ENCODE measurements at regions not wholly inside any gene's neighbourhood (a gene's known extent, or its start where the extent isn't known, plus 50 kb on each side); places are given as distances from the start of the nearest gene placed in this dataset.
A peak's percentile ranks its signal among the peaks of the same experiment; 100 is the strongest.

GRCh38 chr11:44409558-44410236, 99.8 kb upstream of the ALX4 start:
- DNase-seq (ENCODE audit: low read depth in 1 of 2, low spot score in 2 of 2) = no peak
- no peaks in the 10 kb centered on the region; the same call in none of the 2 replicates for H3K27me3 ChIP-seq (replicated peaks)
- no peak overlapping the region for H3K27ac ChIP-seq
- H3K36me3 ChIP-seq = no peaks in the 10 kb centered on the region
- H3K4me1 ChIP-seq (replicated peaks) = no peaks in the 10 kb centered on the region
- H3K4me3 ChIP-seq = no peak overlapping the region
- H3K9me3 ChIP-seq (replicated peaks) = no peaks in the 10 kb centered on the region

- Histone ChIP-seq H3K9me3 (replicated peaks) (no peaks in the 10 kb centered on the region), H3K27me3 (replicated peaks) (peaks cover 10% of the 10 kb centered on the region), H3K4me1 (replicated peaks) (no peaks in the 10 kb centered on the region), H3K36me3 (no peaks in the 10 kb centered on the region), H3K27ac (no peak overlapping the region), H3K4me3 (no peak overlapping the region)
- peak in 1 of 2 experiments; percentile 25 for DNase-seq (ENCODE audit: low read depth in 1 of 2, low spot score in 2 of 2)
Measured at GRCh38 chr11:44416776-44417175, 106.8 kb upstream of the ALX4 start.

GRCh38 chr11:44417731-44418455, 108.0 kb upstream of the ALX4 start:
- no peaks in the 10 kb centered on the region for H3K4me1 ChIP-seq (replicated peaks)

GRCh38 chr11:44418456-44418830, 108.5 kb upstream of the ALX4 start:
- Histone ChIP-seq H3K27me3 (replicated peaks) (peaks cover 10% of the 10 kb centered on the region), H3K9me3 (replicated peaks) (no peaks in the 10 kb centered on the region), H3K4me1 (replicated peaks) (no peaks in the 10 kb centered on the region), H3K27ac (no peak overlapping the region), H3K4me3 (no peak overlapping the region), H3K36me3 (no peaks in the 10 kb centered on the region)
- DNase-seq (ENCODE audit: low read depth in 1 of 2, low spot score in 2 of 2) = peak in 1 of 2 experiments; percentile 27

More at GRCh38 chr11:44417731-44418455, 108.0 kb upstream of the ALX4 start:
- no peaks in the 10 kb centered on the region for H3K9me3 ChIP-seq (replicated peaks)
- H3K27me3 ChIP-seq (replicated peaks) = peaks cover 10% of the 10 kb centered on the region
- DNase-seq (ENCODE audit: low read depth in 1 of 2, low spot score in 2 of 2) = peak in 1 of 2 experiments; percentile 40
- H3K27ac ChIP-seq = no peak overlapping the region
- H3K36me3 ChIP-seq = no peaks in the 10 kb centered on the region
- H3K4me3 ChIP-seq = no peak overlapping the region

GRCh38 chr11:44421090-44421675, 111.2 kb upstream of the ALX4 start:
- no peak for DNase-seq (ENCODE audit: low read depth in 1 of 2, low spot score in 2 of 2)
- no peak overlapping the region for H3K27ac ChIP-seq
- no peak overlapping the region for H3K4me3 ChIP-seq
- peaks cover 7% of the 10 kb centered on the region for H3K27me3 ChIP-seq (replicated peaks)
- no peaks in the 10 kb centered on the region for H3K4me1 ChIP-seq (replicated peaks)
- no peaks in the 10 kb centered on the region for H3K9me3 ChIP-seq (replicated peaks)
- H3K36me3 ChIP-seq = no peaks in the 10 kb centered on the region

GRCh38 chr11:44423289-44423688, 113.3 kb upstream of the ALX4 start:
- H3K27me3 ChIP-seq (replicated peaks) = peaks cover 7% of the 10 kb centered on the region
- H3K4me1 ChIP-seq (replicated peaks) = no peaks in the 10 kb centered on the region
- H3K36me3 ChIP-seq = no peaks in the 10 kb centered on the region
- DNase-seq (ENCODE audit: low read depth in 1 of 2, low spot score in 2 of 2) = peak in 1 of 2 experiments; percentile 36
- H3K27ac ChIP-seq = no peak overlapping the region
- no peak overlapping the region for H3K4me3 ChIP-seq
- H3K9me3 ChIP-seq (replicated peaks) = no peaks in the 10 kb centered on the region

GRCh38 chr11:44424841-44425240, 114.9 kb upstream of the ALX4 start:
- DNase-seq (ENCODE audit: low read depth in 1 of 2, low spot score in 2 of 2) = peak in 1 of 2 experiments; percentile 11
- no peaks in the 10 kb centered on the region for H3K9me3 ChIP-seq (replicated peaks)
- no peaks in the 10 kb centered on the region for H3K36me3 ChIP-seq
- H3K4me1 ChIP-seq (replicated peaks) = no peaks in the 10 kb centered on the region
- no peak overlapping the region for H3K4me3 ChIP-seq
- H3K27me3 ChIP-seq (replicated peaks) = peaks cover 6% of the 10 kb centered on the region
- no peak overlapping the region for H3K27ac ChIP-seq

- H3K4me1 ChIP-seq (replicated peaks) = no peaks in the 10 kb centered on the region
- H3K27me3 ChIP-seq (replicated peaks) = no peaks in the 10 kb centered on the region; the same call in 1 of the 2 replicates
- DNase-seq (ENCODE audit: low read depth in 1 of 2, low spot score in 2 of 2) = peak in 1 of 2 experiments; percentile 38
- H3K36me3 ChIP-seq = no peaks in the 10 kb centered on the region
- H3K27ac ChIP-seq = no peak overlapping the region
- no peaks in the 10 kb centered on the region for H3K9me3 ChIP-seq (replicated peaks)
- no peak overlapping the region for H3K4me3 ChIP-seq
Measured at GRCh38 chr11:44426119-44426518, 116.2 kb upstream of the ALX4 start.

GRCh38 chr11:44426958-44427357, 117.0 kb upstream of the ALX4 start:
- H3K4me1 ChIP-seq (replicated peaks) = no peaks in the 10 kb centered on the region
- H3K9me3 ChIP-seq (replicated peaks) = no peaks in the 10 kb centered on the region
- no peak overlapping the region for H3K27ac ChIP-seq
- peaks cover 5% of the 10 kb centered on the region for H3K27me3 ChIP-seq (replicated peaks)
- H3K36me3 ChIP-seq = no peaks in the 10 kb centered on the region
- peak in 1 of 2 experiments; percentile 42 for DNase-seq (ENCODE audit: low read depth in 1 of 2, low spot score in 2 of 2)
- no peak overlapping the region for H3K4me3 ChIP-seq

GRCh38 chr11:44427432-44427831, 117.5 kb upstream of the ALX4 start:
- Histone ChIP-seq H3K4me3 (no peak overlapping the region), H3K9me3 (replicated peaks) (no peaks in the 10 kb centered on the region), H3K27ac (no peak overlapping the region), H3K36me3 (no peaks in the 10 kb centered on the region), H3K4me1 (replicated peaks) (no peaks in the 10 kb centered on the region), H3K27me3 (replicated peaks) (peaks cover 9% of the 10 kb centered on the region)
- DNase-seq (ENCODE audit: low read depth in 1 of 2, low spot score in 2 of 2) = peak in 1 of 2 experiments; percentile 53

GRCh38 chr11:44430140-44430539, 120.2 kb upstream of the ALX4 start:
- H3K4me1 ChIP-seq (replicated peaks) = no peaks in the 10 kb centered on the region
- H3K27me3 ChIP-seq (replicated peaks) = peaks cover 19% of the 10 kb centered on the region
- H3K27ac ChIP-seq = no peak overlapping the region
- H3K9me3 ChIP-seq (replicated peaks) = no peaks in the 10 kb centered on the region
- no peak overlapping the region for H3K4me3 ChIP-seq
- H3K36me3 ChIP-seq = no peaks in the 10 kb centered on the region
- peak in 1 of 2 experiments; percentile 25 for DNase-seq (ENCODE audit: low read depth in 1 of 2, low spot score in 2 of 2)

GRCh38 chr11:44434191-44434590, 124.3 kb upstream of the ALX4 start:
- peaks cover 39% of the 10 kb centered on the region for H3K27me3 ChIP-seq (replicated peaks)
- peak in 1 of 2 experiments; percentile 23 for DNase-seq (ENCODE audit: low read depth in 1 of 2, low spot score in 2 of 2)

GRCh38 chr11:44437122-44437521, 127.2 kb upstream of the ALX4 start:
- no peaks in the 10 kb centered on the region for H3K36me3 ChIP-seq
- H3K27me3 ChIP-seq (replicated peaks) = peaks cover 32% of the 10 kb centered on the region
- H3K4me3 ChIP-seq = no peak overlapping the region
- DNase-seq (ENCODE audit: low read depth in 1 of 2, low spot score in 2 of 2) = no peak
- no peak overlapping the region for H3K27ac ChIP-seq
- H3K4me1 ChIP-seq (replicated peaks) = no peaks in the 10 kb centered on the region
- H3K9me3 ChIP-seq (replicated peaks) = no peaks in the 10 kb centered on the region

More at GRCh38 chr11:44434191-44434590, 124.3 kb upstream of the ALX4 start:
- Histone ChIP-seq H3K4me3 (no peak overlapping the region), H3K36me3 (no peaks in the 10 kb centered on the region), H3K4me1 (replicated peaks) (no peaks in the 10 kb centered on the region), H3K27ac (no peak overlapping the region), H3K9me3 (replicated peaks) (no peaks in the 10 kb centered on the region)

All from SJSA1 (cell line).